SIG-M5 treated with dmso at 0.1 percent for 504 hours (cell line): ENCODE measurements at regions not wholly inside any gene's neighbourhood (a gene's known extent, or its start where the extent isn't known, plus 50 kb on each side); places are given as distances from the start of the nearest gene placed in this dataset.

Experiments used
- DNase-seq: peaks from one replicate; lab custom pipeline; 2025; ENCODE audit not compliant: unreplicated experiment; lab: John Stamatoyannopoulos, UW

DNA sequence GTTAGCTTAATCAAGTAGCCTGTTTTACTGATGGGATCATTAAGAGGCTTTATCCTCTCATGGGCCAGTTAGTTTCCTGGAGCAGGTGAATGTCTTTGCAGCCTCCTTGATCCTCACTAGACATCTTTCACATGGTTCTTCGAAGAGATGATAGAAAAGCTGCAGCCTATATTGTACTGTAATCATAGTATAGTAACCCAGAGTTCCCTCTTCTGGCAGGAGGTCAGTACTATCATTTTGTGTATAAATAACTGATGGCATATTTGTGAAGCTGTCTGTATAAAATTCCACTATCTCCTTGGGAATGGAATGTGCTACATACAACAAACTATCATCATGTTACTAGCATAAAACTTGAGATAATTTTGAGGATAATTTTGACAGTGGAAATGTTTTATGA, 123.8 kb upstream of the PRPS1L1 start:
- peak; percentile 10 for DNase-seq

DNA sequence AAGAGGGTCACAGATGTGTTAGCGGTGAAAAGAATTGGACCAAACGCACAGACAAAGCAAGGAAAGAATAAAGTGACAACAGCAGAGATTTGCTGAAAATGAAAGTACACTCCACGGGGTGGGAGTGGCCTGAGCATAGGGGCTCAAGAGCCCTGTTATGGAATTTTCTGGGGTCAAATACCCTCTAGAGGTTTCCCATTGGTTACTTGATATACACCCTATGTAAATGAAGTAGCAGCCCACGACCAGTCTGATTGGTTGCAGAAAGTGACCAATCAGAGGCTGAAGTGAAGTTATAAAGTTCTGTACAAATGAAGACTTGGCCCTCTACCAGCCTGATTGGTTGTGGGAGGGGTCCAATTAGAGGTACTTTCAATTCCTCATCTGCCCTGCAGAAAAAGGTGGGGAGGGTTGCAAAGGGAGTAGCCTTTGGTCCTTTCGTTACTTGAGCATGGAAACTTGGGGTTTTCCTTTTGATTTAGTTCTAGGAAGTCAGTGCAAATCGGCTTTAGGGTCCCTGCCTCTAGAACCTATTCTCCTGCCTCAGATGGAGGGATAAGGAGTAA, 125.6 kb upstream of the PRPS1L1 start:
- DNase-seq, result no peak

DNA sequence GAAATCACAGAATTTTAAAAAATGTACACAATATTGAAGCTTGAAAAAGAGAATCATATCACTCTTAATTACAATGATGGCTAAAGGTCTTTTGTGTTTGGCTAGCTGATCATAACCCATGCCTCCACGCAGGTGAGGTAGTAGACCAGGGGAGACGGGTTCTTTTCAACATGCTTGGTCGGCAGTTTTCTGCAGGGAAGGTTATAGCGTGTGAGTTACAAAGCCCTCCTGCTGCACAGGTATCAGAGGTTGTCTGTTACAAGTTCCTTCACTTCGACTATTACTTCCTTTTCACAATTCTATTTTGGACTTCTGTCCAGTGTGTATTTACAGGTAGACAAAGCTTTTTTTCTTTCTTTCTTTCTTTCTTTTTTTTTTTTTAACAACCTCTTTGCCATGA, 127.1 kb upstream of the PRPS1L1 start:
- DNase-seq, result no peak

DNA sequence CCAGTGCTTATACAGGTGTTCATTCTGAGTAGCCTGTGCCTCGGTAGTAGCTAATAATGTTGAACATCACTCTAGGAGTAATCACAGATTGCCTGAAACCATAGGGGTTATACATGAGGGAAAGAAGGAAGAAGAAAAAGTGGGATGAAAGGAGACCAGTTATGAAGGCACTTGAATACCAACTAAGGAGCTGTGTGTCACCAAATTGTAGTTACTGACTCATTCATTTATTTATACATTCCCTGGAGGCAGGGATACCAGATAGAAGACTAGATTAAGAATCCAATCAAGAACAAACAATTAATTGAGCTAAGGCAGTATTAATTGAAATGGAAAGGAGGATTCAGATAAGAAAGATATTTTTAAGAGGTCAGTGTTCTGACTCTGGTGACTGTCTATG, 129.6 kb upstream of the PRPS1L1 start:
- no peak for DNase-seq

DNA sequence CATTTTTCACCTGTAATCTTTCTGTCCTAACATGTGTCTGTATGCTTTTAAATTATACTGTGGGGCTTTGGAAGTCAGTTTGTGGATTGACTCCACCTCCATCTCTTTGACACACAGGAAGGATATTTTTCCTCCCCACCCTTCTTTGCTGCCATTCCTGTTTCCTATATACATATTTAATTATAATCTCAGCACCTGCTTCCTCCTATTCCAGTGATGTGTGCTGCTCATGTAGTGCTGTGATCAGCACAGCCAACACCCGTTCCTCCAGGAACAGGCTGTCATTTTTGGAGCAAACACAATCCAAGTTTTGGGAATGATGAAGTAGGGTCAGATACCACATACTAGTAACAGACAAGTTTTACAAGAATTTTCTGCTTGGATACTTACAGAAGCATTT, 135.0 kb upstream of the PRPS1L1 start:
- DNase-seq, result no peak

DNA sequence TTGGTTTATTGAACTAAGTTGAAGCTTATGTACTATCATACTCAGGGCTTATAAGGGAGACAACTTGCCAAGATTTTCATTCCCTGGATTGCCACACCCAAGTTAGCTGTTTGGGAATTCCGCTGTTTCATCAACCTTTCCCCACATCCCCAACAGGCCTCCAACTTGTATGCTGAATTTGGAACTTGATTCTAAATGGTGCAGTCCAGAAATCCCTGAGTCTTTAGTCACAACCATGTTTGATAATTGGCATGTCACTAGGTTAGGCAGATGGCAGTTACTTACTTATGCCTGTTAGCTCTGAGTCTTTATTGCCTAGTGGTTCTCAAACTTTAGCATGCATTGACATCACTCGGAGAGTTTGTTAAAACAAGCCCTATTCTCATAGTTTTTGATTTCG, 135.4 kb upstream of the PRPS1L1 start:
- no peak for DNase-seq

DNA sequence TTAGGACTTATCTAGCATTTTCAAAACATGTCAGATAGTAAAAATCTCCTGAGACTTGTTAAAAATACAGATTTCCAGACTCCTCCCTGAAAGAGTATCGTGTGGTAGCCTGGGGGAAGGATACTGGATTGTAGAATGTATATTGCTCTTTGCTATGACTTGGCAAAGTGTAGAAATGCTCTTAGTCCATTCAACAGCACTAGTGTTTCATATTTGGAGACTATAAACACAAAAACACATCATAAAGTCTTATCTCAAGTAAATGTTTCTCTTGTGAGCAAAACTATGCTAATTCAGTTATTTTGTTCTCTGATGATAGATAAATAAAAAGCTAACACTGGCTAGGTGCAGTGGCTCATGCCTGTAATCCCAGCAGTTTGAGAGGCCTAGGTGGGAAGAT, 137.5 kb upstream of the PRPS1L1 start:
- no peak for DNase-seq

DNA sequence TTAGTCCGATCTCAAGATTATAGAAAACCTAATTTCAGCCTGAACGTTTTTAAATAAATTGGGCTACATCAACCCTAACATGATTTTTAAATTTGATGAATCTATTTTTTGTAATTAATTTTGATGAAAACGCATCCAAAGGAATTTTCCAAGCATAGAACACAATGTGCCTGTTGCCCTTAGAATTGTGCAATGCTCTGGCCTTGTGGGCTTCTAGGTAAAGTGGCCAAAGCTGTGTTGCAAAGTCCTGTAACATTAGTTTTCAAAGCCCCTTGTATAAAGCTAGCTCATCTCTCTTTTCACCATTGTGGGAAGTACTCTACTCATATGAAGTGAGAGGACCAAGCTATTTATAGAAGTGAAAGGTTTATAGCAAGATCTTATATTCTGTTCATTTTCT, 138.4 kb upstream of the PRPS1L1 start:
- DNase-seq, result no peak

DNA sequence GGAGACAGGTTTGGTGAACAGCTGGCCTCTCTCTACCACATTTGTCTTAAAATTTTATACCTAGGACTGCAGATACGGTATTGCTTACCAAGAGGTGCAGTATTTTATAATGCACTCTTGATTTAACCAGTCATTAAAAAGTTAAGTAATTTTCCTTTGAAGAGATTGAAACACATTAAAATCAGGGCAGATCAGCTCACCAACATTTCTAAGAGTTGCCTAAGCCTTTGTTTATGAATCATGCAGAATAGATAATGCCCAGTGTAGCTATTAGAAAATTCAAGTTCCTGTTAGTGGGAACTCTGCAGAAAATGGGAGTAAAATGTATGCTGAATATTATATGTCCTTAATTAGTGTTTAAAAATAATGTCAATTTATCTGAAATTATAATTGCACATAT, 140.2 kb upstream of the PRPS1L1 start:
- DNase-seq, result no peak

DNA sequence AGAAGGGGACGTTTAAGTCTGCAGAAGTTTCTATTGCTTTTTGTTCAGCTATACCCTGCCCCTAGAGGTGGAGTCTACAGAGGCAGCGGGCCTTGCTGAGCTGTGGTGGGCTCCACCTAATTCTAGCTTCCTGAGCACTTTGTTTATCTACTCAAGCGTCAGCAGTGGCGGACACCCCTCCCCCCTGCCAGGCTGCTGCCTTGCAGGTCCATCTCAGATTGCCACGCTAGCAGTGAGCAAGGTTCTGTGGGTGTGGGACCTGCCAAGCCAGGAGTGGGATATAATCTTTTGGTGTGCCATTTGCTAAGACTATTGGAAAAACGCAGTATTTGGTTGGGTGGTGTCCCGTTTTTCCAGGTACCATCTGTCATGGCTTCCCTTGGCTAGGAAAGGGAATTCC, 147.3 kb upstream of the PRPS1L1 start:
- no peak for DNase-seq

DNA sequence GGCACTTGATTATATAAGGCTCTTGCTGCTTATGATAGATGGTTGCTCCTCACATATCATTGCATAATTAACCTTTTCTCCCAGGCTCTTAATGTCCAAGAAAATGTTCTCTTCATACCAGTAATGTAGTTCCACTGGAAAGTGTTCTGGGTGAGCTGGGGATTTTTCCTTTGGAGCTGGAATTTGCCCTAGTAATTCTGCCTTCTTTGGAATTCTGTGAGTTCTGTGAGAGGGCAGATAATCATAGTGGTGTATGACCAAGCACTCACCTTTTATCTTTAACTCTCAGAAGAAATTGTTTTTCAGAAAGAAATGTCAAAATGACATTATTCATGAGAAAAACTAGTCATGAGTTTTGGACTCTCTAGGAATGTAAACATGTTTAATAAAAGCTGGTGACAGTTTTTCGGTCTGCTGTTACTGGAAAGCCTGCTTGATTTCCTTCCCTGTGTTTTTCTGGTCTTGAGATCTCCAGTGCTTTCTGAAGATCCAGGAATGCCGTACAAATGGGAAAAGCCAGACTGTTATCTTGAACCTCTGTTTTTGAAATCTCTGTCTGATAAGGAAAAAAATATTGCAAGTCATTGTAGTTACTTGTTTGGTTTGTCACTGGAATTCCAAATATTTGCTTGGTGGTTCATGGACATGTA, 148.3 kb upstream of the PRPS1L1 start:
- DNase-seq, result no peak

DNA sequence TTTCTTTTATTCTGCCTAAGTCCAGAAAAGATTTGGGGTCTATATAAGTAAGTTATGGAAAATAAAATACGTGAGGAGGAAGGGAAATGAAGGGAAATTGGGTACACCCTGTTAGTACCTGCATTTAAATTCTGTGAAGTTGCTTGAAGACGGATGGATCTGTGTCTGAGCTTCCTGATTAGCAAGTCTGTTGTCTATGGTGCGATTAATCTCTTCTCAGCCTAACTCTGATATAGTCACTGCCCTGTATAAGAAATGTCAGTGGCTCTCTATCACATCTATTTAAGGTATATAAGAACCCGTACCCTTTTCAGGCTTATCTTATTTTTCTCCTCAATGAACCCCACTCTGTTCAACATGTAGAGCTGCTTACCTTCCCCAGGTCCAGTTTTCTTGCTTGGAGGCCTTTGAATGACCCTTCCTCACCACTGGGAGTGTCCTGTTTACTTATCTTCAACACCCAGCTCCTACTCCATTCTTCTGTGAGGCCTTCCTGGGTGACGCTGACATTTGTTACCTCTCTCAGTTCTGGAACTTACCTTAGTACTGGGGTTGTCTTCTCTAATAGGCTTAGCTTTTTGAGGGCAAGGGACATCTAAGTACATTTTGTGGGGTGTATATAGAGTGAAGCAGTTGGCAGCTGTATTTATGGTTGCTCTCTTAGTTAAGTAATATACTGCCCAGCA, 149.6 kb upstream of the PRPS1L1 start:
- DNase-seq, result no peak

DNA sequence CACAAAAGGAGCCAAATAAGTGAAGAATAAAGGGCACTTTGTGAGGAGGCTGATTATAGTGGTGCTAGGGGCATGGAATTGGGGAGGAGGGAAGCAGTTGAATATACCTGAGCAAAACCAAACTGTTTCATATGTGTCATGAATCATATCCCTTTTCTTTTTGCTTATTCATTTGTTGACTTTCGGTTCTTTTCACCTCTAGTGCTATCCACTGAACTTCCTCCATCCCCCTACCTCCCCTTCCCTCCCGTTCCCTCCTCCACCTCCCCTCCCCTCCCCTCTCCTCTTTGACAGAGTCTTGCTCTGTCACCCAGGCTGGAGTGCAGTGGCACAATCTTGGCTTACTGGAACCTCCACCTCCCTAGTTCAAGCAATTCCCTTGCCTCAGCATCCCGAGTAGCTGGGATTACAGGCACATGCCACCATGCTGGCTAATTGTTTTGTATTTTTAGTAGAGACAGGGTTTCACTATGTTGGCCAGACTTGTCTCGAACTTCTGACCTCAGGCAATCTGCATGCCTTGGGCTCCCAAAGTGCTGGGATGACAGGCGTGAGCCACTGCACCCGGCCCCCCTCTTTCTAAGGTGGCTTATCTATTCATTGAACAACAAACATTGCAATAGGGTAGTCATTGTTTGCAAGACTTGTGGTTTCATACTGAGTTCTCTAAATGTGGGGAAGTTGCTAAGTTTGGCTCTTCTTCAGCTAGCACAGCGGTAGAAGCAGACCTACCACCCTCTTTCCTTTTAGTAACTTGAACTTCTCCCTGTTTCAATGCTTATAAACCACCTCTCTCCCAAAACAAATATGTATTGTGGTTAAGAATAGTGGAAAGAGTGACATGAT, 150.4 kb upstream of the PRPS1L1 start:
- DNase-seq, result peak; percentile 96

DNA sequence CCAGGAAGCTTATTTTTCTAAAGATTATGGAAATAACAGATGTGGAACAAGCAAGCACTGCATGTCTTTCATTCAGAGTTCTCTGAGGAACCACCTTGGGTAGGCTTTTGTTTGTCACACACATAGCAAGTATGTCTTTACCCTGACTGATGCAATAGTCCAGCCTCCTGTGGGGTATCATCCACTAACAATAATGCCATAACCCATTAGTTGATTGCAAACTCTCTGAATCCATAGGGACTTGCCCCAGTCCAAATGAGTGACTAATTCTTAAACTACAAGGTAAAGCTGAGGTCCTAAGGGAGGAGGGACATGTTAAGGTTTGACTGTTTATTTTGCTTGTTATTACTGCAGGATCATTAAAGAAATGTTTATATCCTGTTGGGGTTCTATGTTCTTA, 151.4 kb upstream of the PRPS1L1 start:
- peak; percentile 42 for DNase-seq

DNA sequence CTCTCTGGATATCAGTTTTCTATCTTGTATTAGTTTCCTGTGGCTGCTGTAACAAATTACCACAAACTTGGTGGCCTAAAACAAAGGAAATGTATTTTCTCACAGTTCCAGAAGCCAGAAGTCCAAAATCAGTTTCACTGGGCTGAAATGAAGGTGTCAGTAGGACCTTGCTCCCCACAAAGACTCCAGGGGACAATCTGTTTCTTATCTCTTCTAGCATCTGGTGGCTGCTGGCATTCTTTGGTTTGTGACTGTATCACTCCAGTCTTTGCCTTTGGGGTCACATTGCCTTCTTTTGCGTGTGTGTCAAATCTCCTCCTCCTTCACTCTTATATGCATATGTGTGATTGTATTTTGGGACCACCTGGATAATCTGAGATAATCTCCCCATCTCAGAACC, 153.0 kb upstream of the PRPS1L1 start:
- no peak for DNase-seq

DNA sequence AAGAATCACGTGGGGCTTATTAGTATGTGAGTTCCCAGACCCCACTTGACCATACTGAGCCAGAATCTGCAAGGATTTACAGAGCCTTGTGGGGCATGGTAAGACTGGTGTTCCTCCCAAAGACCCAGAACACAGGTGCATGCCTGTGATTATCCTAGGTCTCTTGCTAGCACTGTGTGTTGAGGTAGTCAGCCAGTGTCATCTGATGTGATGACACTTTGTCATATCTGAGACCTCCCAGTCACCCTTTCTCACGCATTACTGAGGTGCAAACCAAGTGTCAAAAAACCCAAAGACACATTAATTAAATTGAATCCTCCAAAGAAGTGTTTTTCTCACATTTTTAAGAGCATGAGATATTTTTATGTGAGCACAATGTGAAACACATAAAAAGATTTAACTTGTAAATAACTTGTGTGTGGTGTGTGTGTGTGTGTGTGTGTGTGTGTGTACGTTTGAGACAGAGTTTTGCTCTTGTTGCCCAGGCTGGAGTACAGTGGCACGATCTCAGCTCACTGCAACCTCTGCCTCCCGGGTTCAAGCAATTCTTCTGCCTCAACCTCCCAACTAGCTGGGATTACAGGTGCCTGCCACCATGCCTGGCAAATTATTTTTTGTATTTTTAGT, 162.0 kb upstream of the PRPS1L1 start:
- DNase-seq, result no peak

DNA sequence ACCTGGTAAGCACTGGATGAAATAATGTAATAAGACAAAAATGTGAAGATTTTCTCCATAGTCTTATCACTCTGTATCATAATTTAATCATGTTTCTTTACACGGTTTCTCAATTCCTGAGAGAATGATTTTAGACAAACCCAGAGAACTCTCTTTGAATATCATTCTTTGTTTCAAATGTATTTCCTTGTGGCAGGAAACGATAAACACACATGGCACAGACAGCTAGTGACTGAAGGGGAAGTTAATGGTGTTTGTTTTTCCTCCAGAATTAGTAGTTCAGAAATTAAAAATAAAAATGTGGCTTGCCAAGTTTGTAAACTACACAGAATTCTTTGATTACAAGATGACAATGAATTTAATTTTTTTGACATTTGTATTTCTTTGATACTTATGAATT, 163.7 kb upstream of the PRPS1L1 start:
- DNase-seq, result peak; percentile 10

DNA sequence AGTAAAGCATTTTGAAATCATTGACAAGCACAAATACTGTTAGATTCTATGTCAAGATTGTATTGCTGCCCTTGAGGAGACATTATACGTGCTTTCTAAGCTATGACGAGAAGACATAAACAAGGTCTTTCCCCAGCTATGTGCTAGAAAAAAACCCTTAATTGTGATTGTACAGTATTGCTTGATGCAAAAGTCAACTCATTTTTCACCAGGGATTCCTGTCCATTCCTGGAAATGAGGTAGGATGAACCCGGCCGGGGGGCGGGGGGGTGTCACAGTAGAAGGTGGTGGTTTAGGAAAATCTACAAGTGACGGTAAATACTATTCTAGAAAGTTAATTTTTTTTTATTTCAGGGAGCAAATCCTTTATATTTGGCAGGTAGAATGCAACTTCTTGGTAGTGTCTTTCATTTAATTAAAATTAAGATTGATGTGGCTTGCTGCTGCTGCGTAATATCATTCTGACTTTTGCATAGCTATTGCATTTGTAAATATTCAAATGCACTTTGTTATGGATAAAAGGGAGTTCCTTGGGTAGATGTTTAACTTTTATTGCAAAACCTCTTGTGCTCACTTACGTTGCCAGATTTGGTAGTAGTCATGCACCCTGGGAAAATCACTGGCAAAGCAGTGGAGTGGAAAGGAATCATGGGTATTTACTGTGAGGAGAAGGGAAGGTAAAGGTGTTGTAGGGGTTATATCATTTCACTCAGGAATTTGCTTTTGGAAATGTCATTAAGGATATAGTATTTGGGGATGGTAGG, 164.4 kb upstream of the PRPS1L1 start:
- DNase-seq, result no peak

DNA sequence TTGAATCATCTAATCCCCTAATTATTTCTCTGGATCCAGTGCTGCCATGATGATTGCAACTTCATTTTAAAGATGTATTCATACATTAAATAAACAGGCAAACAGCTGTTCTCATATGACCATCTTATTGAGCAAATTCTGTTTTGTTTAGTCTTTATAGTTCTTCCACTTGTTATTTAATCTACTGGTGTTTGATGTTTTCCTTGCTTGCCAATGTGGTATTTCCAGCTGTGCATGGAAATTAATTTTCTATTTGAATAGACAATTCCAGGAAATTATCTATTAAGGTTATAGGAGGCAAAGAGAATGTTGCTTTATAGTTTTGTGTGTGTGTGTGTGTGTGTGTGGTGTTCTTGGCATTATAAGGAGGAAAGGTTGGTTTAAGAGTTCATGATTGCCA, 167.0 kb upstream of the PRPS1L1 start:
- DNase-seq, result no peak

DNA sequence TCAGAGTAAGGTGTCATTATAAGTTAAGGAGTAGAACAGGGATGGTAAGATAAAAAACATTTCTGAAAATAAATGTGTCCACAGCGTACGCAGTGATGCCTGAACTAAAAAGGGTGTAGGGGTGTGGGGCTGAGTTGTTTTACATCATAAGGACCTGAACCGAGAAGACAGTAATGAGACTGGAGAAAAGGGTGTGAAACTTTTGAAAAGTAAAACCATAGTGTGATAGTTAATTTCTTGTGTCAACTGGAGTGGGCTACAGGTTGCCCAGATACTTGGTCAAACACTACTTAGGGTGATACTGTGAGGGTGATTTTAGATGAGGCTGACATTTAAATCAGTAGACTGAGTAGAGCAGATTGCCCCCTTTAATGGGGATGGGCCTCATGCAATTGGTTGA, 169.0 kb upstream of the PRPS1L1 start:
- DNase-seq, result no peak

DNA sequence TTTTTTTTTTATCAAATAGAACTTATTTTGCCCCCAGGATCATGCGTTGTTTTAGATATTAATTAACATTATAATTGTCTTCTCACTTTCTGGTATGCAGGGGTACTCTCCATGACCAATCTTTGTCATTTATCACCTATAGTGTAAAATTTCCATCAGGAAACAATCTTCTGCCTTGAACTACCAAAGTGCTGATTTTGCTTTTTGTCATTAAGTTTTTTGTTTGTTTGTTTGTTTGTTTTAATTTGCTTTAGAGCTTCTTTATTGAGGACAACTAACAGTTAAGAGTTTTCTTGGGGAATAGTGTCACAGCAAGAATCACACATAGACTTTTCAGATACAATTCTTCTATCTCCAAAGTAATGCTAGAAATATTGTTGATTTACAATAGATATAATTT, 171.2 kb upstream of the PRPS1L1 start:
- no peak for DNase-seq
